ENCODE measurements at regions not wholly inside any gene's neighbourhood (a gene's known extent, or its start where the extent isn't known, plus 50 kb on each side); places are given as distances from the start of the nearest gene placed in this dataset.

DNA sequence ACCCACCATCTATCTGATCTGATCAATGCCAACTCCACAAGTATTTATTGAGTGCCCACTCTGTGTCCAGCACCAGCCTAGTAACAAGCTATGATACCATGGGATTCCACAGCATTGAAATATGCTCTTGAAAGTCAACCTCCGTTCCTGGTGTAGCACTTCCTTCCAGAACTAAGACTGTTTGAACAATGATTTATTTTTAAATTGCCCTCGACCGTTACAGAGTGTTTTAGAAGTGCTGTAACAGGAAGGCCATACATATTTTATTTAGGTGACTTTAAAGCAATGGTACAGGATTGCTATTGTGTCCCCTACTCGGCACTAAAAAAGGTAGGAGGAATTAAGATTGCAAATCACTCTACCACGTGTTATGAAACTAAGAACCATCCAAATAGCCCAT lies 225.6 kb downstream of the TEX36 start:
- CTCF ChIA-PET = interaction anchor here (0.8 kb wide), 1 partner anchor 11 kb away, joined by 3 read pairs; no protein-coding TSS in a partner anchor
- FAIRE-seq (no peak), DNase-seq (ENCODE audit: low read depth in 1 of 2, low spot score in 1 of 2) (no peak), ATAC-seq (no peak)
- no peaks in the 10 kb centered on the region for H3K4me1 ChIP-seq
- WGBS (ENCODE audit: missing lambda C conversion rate) = 19% methylated on average over 5 of the region's 5 CpGs
- no peak overlapping the region for H3K4me3 ChIP-seq
- H3K27ac ChIP-seq = no peak overlapping the region
- POLR2A ChIA-PET = no interaction called here
- no peaks in the 10 kb centered on the region for H3K9me3 ChIP-seq
- H3K4me2 ChIP-seq = no peak overlapping the region
- TF ChIP-seq RNF2 (IDR thresholded peaks at IDR 0.05; ENCODE audit: borderline replicate concordance, low read depth) (no peak), BCL3 (IDR thresholded peaks at IDR 0.05) (no peak)
- TF ChIP-seq, protein P1, sequence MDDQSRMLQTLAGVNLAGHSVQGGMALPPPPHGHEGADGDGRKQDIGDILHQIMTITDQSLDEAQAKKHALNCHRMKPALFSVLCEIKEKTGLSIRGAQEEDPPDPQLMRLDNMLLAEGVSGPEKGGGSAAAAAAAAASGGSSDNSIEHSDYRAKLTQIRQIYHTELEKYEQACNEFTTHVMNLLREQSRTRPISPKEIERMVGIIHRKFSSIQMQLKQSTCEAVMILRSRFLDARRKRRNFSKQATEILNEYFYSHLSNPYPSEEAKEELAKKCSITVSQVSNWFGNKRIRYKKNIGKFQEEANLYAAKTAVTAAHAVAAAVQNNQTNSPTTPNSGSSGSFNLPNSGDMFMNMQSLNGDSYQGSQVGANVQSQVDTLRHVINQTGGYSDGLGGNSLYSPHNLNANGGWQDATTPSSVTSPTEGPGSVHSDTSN (IDR thresholded peaks at IDR 0.05) = no peak

- H3K9me3 ChIP-seq = no peaks in the 10 kb centered on the region
- H3K4me3 ChIP-seq = no peak overlapping the region
- FAIRE-seq (no peak), ATAC-seq (no peak), DNase-seq (ENCODE audit: low read depth in 1 of 2, low spot score in 1 of 2) (no peak)
- POLR2A ChIA-PET = no interaction called here
- no peaks in the 10 kb centered on the region for H3K4me1 ChIP-seq
- TF ChIP-seq CBX8 (IDR thresholded peaks at IDR 0.05) (no peak), FOSL2 (IDR thresholded peaks at IDR 0.05) (no peak), FOSL2 (CRISPR knock-in tag; IDR thresholded peaks at IDR 0.05) (no peak), EHF (CRISPR knock-in tag; IDR thresholded peaks at IDR 0.05) (no peak)
- TF ChIP-seq, protein P1 (IDR thresholded peaks at IDR 0.05) = no peak
- TF ChIP-seq, protein P2, sequence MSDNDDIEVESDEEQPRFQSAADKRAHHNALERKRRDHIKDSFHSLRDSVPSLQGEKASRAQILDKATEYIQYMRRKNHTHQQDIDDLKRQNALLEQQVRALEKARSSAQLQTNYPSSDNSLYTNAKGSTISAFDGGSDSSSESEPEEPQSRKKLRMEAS (IDR thresholded peaks at IDR 0.05) = no peak
- TF ChIP-seq, protein P3, sequence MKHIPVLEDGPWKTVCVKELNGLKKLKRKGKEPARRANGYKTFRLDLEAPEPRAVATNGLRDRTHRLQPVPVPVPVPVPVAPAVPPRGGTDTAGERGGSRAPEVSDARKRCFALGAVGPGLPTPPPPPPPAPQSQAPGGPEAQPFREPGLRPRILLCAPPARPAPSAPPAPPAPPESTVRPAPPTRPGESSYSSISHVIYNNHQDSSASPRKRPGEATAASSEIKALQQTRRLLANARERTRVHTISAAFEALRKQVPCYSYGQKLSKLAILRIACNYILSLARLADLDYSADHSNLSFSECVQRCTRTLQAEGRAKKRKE (CRISPR knock-in tag; IDR thresholded peaks at IDR 0.05; ENCODE audit: low read depth) = no peak
- 40% methylated on average over 3 of the region's 3 CpGs for WGBS (ENCODE audit: missing lambda C conversion rate)
- H3K4me2 ChIP-seq = no peak overlapping the region
- CTCF ChIA-PET = no interaction called here
- no peak overlapping the region for H3K27ac ChIP-seq
Observed at GRCh38 chr10:125455855-125456254, 227.1 kb downstream of the TEX36 start.

- Histone ChIP-seq H3K27ac (no peak overlapping the region), H3K4me2 (no peak overlapping the region), H3K4me1 (no peaks in the 10 kb centered on the region), H3K4me3 (no peak overlapping the region), H3K9me3 (no peaks in the 10 kb centered on the region)
- ATAC-seq (no peak), FAIRE-seq (no peak), DNase-seq (ENCODE audit: low read depth in 1 of 2, low spot score in 1 of 2) (no peak)
- 61% methylated on average over 2 of the region's 2 CpGs for WGBS (ENCODE audit: missing lambda C conversion rate)
- TF ChIP-seq, protein P4, sequence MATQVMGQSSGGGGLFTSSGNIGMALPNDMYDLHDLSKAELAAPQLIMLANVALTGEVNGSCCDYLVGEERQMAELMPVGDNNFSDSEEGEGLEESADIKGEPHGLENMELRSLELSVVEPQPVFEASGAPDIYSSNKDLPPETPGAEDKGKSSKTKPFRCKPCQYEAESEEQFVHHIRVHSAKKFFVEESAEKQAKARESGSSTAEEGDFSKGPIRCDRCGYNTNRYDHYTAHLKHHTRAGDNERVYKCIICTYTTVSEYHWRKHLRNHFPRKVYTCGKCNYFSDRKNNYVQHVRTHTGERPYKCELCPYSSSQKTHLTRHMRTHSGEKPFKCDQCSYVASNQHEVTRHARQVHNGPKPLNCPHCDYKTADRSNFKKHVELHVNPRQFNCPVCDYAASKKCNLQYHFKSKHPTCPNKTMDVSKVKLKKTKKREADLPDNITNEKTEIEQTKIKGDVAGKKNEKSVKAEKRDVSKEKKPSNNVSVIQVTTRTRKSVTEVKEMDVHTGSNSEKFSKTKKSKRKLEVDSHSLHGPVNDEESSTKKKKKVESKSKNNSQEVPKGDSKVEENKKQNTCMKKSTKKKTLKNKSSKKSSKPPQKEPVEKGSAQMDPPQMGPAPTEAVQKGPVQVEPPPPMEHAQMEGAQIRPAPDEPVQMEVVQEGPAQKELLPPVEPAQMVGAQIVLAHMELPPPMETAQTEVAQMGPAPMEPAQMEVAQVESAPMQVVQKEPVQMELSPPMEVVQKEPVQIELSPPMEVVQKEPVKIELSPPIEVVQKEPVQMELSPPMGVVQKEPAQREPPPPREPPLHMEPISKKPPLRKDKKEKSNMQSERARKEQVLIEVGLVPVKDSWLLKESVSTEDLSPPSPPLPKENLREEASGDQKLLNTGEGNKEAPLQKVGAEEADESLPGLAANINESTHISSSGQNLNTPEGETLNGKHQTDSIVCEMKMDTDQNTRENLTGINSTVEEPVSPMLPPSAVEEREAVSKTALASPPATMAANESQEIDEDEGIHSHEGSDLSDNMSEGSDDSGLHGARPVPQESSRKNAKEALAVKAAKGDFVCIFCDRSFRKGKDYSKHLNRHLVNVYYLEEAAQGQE (IDR thresholded peaks at IDR 0.05) = no peak
- TF ChIP-seq MAFK (IDR thresholded peaks at IDR 0.05; ENCODE audit: partially characterized antibody) (no peak), SMC3 (IDR thresholded peaks at IDR 0.05) (no peak), HOXB5 (CRISPR knock-in tag; IDR thresholded peaks at IDR 0.05) (no peak), NR3C1 (IDR thresholded peaks at IDR 0.05) (no peak), MYC (IDR thresholded peaks at IDR 0.05; ENCODE audit: borderline replicate concordance, low read length) (no peak), NFE2L2 (conservative IDR thresholded peaks at IDR 0.05; ENCODE audit: low read length) (no peak), HES2 (IDR thresholded peaks at IDR 0.05) (no peak), CBX8 (IDR thresholded peaks at IDR 0.05) (no peak), RCOR1 (IDR thresholded peaks at IDR 0.05; ENCODE audit: low read depth, low read length) (no peak), SREBF2 (IDR thresholded peaks at IDR 0.05) (no peak), EHMT2 (IDR thresholded peaks at IDR 0.05; ENCODE audit: low read depth) (no peak), EHF (CRISPR knock-in tag; IDR thresholded peaks at IDR 0.05) (no peak), RNF2 (IDR thresholded peaks at IDR 0.05; ENCODE audit: borderline replicate concordance, low read depth) (no peak), CEBPB (IDR thresholded peaks at IDR 0.05) (no peak), HOXB13 (CRISPR knock-in tag; IDR thresholded peaks at IDR 0.05; ENCODE audit: low read depth) (no peak)
- TF ChIP-seq, protein P2 (IDR thresholded peaks at IDR 0.05) = no peak
- ChIA-PET POLR2A (no interaction called here), CTCF (no interaction called here)
Observed at GRCh38 chr10:125455431-125455830, 227.5 kb downstream of the TEX36 start.

Measured in A549 (cell line).